Upper lobe of left lung (tissue), 4 donors: ENCODE measurements at regions not wholly inside any gene's neighbourhood (a gene's known extent, or its start where the extent isn't known, plus 50 kb on each side); places are given as distances from the start of the nearest gene placed in this dataset.

Experiments
- EP300 ChIP-seq, 4 donors: sonication (generic); formaldehyde crosslinking; IDR thresholded peaks; one replicate each; pipeline ENCODE4 v1.5.1; 2017; ENCODE audit warnings: antibody characterized with exemption in 4 of 4, control low read depth in 2 of 4
- POLR2A ChIP-seq, 4 donors: fragments of 450-650 bp; IDR thresholded peaks; one replicate each; pipeline ENCODE4 v1.5.1; 2016 to 2017; ENCODE audit warnings: antibody characterized with exemption in 4 of 4, mild to moderate bottlenecking in 2 of 4
- POLR2AphosphoS5 ChIP-seq, 2 donors: sonication (generic); formaldehyde crosslinking; IDR thresholded peaks; one replicate each; pipeline ENCODE4 v1.5.1; 2017; ENCODE audit warnings: antibody characterized with exemption in 2 of 2
- TF ChIP-seq, protein P1 (sequence below), 6 experiments: fragments of 450-650 bp in 4 of 6; fragments of 200-600 bp in 2 of 6; sonication (generic) in 2 of 6; IDR thresholded peaks; one replicate each; pipeline ENCODE4 v1.5.1; 2016 to 2019; ENCODE audit warnings: antibody characterized with exemption in 6 of 6

DNA sequence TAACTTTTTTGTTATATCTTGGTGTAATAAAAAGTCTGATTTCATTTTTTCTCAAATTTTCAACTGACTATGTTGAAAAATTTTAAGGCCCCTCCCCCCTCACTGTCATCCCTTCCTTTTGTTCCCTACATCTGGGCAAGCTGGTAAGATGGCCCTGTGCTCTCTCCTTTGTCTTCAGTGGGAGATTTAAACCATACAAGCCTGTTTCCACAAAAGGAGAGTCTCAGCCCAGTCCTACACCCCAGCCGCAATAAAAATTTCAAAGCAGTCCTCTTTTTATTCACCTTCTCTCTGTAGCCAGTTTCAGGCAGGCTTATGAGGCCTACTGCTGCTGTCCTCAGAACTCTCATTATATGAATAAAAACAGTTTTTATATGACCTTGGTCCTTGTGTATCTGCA is 630.5 kb downstream of the CBLN2 start:
- TF ChIP-seq, protein P1, sequence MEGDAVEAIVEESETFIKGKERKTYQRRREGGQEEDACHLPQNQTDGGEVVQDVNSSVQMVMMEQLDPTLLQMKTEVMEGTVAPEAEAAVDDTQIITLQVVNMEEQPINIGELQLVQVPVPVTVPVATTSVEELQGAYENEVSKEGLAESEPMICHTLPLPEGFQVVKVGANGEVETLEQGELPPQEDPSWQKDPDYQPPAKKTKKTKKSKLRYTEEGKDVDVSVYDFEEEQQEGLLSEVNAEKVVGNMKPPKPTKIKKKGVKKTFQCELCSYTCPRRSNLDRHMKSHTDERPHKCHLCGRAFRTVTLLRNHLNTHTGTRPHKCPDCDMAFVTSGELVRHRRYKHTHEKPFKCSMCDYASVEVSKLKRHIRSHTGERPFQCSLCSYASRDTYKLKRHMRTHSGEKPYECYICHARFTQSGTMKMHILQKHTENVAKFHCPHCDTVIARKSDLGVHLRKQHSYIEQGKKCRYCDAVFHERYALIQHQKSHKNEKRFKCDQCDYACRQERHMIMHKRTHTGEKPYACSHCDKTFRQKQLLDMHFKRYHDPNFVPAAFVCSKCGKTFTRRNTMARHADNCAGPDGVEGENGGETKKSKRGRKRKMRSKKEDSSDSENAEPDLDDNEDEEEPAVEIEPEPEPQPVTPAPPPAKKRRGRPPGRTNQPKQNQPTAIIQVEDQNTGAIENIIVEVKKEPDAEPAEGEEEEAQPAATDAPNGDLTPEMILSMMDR (IDR thresholded peaks at IDR 0.05): no peak
- TF ChIP-seq POLR2A (IDR thresholded peaks at IDR 0.05) (no peak), EP300 (IDR thresholded peaks at IDR 0.05) (no peak), POLR2AphosphoS5 (IDR thresholded peaks at IDR 0.05) (no peak)
